ENCODE measurements at regions not wholly inside any gene's neighbourhood (a gene's known extent, or its start where the extent isn't known, plus 50 kb on each side); places are given as distances from the start of the nearest gene placed in this dataset.

DNA sequence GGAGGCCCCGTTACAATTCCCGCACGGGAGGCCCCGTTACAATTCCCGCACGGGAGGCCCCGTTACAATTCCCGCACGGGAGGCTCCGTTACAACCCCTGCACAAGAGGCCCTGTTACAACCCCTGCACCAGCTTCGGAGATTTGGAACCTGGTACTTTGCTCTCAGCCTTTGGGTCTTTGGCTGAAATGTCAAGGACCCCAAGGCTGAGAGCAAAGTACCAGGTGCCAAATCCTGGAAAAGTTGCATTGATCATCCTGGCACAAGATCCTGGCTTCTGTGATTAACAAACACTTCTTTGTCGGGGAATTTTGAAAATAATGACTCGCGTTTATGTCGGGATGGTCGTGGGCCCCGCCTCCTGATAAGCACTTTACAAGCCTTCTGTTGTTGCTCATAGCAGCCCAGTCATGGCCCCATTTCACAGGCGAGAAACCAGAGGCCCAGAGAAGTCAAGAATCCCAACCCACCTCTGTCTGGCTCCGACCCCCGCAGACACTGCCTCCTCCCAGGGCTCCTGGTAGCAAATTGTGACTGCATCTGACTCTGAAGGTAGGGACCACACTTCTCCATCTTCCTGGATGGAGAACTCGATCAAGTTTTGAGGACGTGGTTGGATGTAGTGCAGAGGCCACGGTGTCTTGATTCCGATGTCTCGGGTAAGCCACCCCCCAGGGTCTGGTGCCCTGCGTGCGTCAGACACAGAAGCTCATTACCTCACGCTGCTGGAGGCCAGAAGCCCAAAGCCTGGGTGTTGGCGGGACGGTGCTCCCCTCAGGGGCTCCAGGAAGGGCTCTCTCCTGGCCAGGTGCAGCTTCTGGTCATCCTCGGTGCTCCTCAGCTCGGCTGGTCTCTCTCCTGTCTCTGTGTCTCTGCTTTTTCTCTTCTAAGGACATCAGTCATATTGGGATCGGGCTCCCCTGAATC is 60.3 kb downstream of the ADRA2C start:
- Histone ChIP-seq H3K27ac (ENCODE audit: low read depth, low read length) (no peak overlapping the region), H3K36me3 (ENCODE audit: insufficient read depth, low read length) (no peaks in the 10 kb centered on the region)
- 79% methylated on average over 33 of the region's 33 CpGs for WGBS

DNA sequence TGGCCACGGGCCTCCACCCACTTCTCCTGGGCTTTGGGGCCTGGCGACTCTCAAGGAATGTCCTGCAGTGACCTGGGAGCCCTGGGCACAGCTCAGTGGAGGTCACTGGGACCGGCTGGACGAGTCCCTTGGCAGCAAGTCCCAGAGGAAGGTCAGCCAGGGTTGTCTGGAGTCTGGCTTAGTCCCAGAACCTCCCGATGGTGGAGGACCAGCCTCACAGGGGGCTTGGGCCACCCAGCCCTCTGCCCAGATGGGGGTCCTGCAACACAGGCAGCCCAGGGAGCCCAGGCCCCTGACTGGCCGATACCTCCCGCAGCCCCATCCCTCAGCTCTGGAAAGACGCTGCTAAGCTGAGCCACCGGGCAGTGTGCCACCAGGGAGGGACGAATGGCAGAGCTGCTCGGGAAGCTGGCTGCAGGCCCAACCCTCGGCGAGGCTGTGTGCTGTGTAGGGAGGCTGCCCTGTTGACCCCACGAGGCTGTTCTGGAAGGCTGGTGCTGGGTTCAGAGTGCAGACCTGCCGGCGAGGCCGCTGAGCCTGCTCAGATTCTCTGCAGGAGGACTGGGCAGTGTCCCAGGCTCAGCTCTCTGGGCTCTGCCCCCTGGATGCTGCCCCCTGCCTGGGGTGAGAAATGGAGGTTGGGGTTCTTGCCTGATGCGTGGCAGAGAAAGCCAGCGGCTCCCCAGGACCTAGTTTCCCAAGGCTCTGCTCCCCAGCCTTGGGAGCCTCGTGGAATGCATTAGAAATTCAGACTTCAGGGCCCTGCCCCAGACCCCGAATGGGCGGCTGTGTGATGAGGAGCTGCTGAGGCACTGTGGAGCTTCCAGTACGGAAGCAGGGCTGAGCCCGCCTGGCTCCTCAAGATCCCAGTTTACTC is 61.7 kb downstream of the ADRA2C start:
- Histone ChIP-seq H3K4me1 (ENCODE audit: insufficient read depth, low read length) (peaks cover 12% of the 10 kb centered on the region; the same call in 1 of the 2 replicates), H3K9me3 (ENCODE audit: insufficient read depth, low read depth, low read length) (no peaks in the 10 kb centered on the region), H3K27ac (ENCODE audit: low read depth, low read length) (no peak overlapping the region), H3K9ac (ENCODE audit: low read depth, low read length) (no peak overlapping the region), H3K36me3 (ENCODE audit: insufficient read depth, low read length) (no peaks in the 10 kb centered on the region), H3K4me3 (ENCODE audit: low read length) (no peak overlapping the region), H3K27me3 (ENCODE audit: insufficient read depth, low read length) (peaks cover 27% of the 10 kb centered on the region; the same call in 1 of the 2 replicates)
- 83% methylated on average over 24 of the region's 24 CpGs for WGBS

More for the DNA sequence above, 60.3 kb downstream of the ADRA2C start:
- Histone ChIP-seq H3K9ac (ENCODE audit: low read depth, low read length) (no peak overlapping the region), H3K27me3 (ENCODE audit: insufficient read depth, low read length) (peaks cover 27% of the 10 kb centered on the region; the same call in 1 of the 2 replicates), H3K4me3 (ENCODE audit: low read length) (no peak overlapping the region), H3K4me1 (ENCODE audit: insufficient read depth, low read length) (peaks cover 17% of the 10 kb centered on the region; the same call in 1 of the 2 replicates), H3K9me3 (ENCODE audit: insufficient read depth, low read depth, low read length) (no peaks in the 10 kb centered on the region)

DNA sequence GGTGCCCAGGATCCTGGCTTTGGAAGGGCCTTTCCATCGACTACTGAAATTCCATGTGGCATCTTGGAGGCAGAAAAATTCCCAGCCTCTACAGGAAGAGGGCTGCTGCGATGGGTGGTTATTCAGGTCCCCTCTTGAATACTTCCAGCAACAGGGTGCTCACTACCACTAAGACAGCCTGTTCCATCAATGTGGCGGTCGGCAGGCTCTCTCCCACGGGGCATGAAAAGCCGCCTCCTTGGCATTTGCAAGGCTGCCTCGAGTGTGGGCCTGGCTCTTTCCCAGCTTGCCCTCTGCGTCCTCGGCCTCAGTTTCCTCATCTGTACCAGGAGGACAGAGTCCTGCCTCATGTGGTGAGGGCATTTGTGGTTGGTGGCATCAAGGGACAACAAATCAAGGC is 62.4 kb downstream of the ADRA2C start:
- peaks cover 12% of the 10 kb centered on the region; the same call in 1 of the 2 replicates for H3K4me1 ChIP-seq (ENCODE audit: insufficient read depth, low read length)
- H3K27ac ChIP-seq (ENCODE audit: low read depth, low read length) = no peak overlapping the region
- H3K27me3 ChIP-seq (ENCODE audit: insufficient read depth, low read length) = peaks cover 28% of the 10 kb centered on the region; the same call in 1 of the 2 replicates
- H3K36me3 ChIP-seq (ENCODE audit: insufficient read depth, low read length) = no peaks in the 10 kb centered on the region
- H3K4me3 ChIP-seq (ENCODE audit: low read length) = no peak overlapping the region
- H3K9me3 ChIP-seq (ENCODE audit: insufficient read depth, low read depth, low read length) = no peaks in the 10 kb centered on the region
- WGBS = 94% methylated on average over 9 of the region's 9 CpGs
- no peak overlapping the region for H3K9ac ChIP-seq (ENCODE audit: low read depth, low read length)

DNA sequence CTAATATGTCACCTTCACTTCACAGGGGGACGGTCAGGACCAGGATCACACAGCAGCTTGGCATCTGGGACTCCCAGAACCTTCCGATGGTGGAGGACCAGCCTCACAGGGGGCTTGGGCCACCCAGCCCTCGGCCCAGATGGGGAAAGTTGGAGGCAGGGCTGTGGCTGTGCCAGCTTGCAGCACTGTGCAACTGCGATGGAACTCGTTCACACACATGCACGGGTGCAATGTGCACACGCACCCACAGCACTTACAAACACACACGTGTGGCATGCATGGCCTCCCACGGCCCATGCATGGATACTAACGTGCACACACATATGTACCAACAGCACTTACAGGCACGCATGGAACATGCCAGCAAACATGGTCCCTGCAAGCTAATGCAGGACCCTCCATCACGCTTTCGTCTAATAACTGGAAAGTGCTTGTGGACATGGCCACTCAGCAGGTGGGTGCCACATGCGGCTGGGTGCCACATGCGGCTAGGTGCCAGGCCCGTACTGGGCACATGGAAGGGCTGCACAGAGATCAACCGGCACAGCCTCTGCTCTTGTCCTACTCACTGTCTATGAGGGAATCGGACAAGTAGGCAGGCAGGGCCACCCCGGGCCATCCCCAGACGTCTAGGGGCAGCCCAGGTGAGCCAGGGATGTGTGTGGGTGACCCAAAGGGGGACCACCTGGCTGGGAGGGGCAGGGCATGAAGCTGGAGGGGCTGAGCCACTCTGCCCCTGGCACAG is 63.2 kb downstream of the ADRA2C start:
- Histone ChIP-seq H3K27me3 (ENCODE audit: insufficient read depth, low read length) (peaks cover 31% of the 10 kb centered on the region; the same call in 1 of the 2 replicates), H3K4me3 (ENCODE audit: low read length) (no peak overlapping the region), H3K9me3 (ENCODE audit: insufficient read depth, low read depth, low read length) (no peaks in the 10 kb centered on the region), H3K36me3 (ENCODE audit: insufficient read depth, low read length) (no peaks in the 10 kb centered on the region), H3K27ac (ENCODE audit: low read depth, low read length) (no peak overlapping the region), H3K9ac (ENCODE audit: low read depth, low read length) (no peak overlapping the region), H3K4me1 (ENCODE audit: insufficient read depth, low read length) (peaks cover 12% of the 10 kb centered on the region; the same call in 1 of the 2 replicates)
- WGBS = 89% methylated on average over 20 of the region's 20 CpGs

DNA sequence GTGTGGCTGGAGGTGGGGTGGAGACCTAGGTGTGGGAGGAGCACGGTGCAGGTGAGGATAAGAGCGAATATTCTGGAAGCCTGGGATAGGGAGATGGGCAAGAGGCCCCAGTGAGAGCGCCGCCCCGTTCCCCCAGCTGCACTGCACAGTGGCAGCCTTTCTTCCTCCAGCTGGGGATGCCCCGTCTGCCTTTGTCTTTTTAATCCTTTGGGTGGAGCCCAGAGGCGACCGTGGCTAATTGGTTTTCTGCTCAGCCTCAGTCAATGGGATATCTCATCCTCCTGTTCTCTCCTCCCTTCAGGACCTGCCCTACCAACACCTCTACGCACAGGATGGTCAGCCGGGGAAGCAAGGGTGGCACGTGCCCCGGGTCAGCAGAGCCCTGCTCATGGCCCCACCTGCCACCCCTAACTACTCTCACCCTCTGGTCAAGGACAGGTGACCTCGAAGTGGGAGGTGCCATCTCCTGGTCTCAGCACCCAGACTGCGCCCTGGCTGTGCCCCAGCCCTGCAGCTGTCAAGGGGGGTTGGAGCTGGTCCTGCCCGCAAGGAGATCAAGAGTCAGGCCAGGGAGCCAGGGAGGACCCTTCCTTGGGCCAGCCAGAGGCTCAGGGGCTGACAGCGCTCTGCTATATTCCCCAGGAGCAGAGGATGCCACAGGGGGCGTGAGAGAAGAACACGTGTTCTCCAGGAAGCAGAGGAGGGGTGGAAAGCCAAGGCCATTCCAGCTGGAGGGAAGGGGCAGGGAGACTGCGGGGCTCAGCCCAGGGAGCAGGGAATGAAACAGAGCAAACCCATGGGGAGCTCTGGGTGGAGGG is 64.0 kb downstream of the ADRA2C start:
- no peak overlapping the region for H3K9ac ChIP-seq (ENCODE audit: low read depth, low read length)
- peaks cover 12% of the 10 kb centered on the region; the same call in 1 of the 2 replicates for H3K4me1 ChIP-seq (ENCODE audit: insufficient read depth, low read length)
- no peak overlapping the region for H3K4me3 ChIP-seq (ENCODE audit: low read length)
- no peaks in the 10 kb centered on the region for H3K9me3 ChIP-seq (ENCODE audit: insufficient read depth, low read depth, low read length)
- 45% methylated on average over 19 of the region's 19 CpGs for WGBS
- no peak overlapping the region for H3K27ac ChIP-seq (ENCODE audit: low read depth, low read length)
- H3K27me3 ChIP-seq (ENCODE audit: insufficient read depth, low read length) = peaks cover 36% of the 10 kb centered on the region; the same call in 1 of the 2 replicates
- H3K36me3 ChIP-seq (ENCODE audit: insufficient read depth, low read length) = no peaks in the 10 kb centered on the region

DNA sequence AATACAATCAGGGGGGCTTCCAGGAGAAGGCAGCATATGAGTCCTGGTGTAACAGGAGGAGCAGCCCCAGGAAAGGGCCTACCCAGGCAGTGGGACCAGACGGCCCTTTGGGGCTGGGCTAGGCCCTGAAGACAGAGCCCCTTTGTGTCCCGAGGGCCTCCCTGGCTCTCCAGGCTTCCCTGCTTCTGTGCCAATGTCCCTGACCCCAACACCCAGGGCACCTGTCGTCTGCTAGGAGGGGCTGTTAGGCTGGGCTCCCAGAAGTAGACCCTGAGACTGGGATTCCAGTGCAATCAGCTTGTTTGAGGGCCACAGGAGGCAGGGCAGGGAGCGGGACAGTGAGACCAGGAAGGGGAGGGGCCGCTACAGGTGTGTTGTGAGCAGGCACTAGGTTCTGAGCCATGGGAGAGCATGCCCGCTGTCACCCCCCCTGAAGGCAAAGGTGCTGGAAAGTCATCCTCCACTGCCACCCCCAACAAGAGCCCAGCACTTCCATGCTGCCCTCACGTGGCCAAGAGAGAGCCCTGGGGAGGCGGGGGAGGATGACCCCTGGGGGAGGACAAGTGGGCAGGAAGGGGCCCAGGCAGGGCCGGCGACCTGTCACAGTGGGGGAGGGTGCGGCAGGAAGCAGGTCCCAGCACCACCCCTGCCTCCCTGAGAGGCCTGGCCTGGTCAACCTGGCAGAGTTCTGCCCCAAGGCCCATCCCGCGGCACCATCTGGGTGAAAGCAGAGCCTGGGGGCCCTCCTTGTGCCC is 64.8 kb downstream of the ADRA2C start:
- Histone ChIP-seq H3K9me3 (ENCODE audit: insufficient read depth, low read depth, low read length) (no peaks in the 10 kb centered on the region), H3K36me3 (ENCODE audit: insufficient read depth, low read length) (no peaks in the 10 kb centered on the region), H3K9ac (ENCODE audit: low read depth, low read length) (no peak overlapping the region), H3K27me3 (ENCODE audit: insufficient read depth, low read length) (peaks cover 43% of the 10 kb centered on the region), H3K4me1 (ENCODE audit: insufficient read depth, low read length) (peaks cover 17% of the 10 kb centered on the region), H3K27ac (ENCODE audit: low read depth, low read length) (no peak overlapping the region), H3K4me3 (ENCODE audit: low read length) (no peak overlapping the region)
- WGBS = 70% methylated on average over 13 of the region's 13 CpGs

DNA sequence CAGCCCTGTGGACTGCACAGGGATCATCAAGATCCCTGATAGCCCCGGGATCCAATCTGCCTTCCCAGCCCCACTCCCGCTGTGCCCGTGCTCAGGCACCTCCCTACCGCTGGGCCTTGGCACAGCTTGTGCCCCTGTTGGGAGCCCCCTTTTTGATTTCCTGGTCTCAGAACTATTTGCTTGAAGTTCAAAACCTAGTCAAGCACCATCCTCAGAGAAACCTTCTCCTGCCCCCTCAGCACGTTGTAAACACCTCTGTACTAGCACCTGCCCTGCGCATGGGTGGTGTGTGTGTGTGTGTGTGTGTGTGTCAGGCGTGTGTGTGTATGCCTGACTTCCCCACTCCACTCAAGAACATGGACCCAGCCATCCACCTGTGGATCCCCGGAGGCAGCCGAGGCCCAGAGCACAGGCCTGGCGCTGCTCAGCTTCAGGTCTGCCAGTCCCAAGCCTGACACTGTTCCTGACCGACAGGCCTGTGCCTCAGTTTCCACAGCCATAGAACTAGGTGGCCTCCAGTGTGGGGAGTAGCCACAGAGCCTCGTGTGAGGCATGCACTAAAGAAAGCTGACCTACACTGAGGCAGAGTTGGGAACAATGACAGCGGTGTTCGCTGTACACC is 65.5 kb downstream of the ADRA2C start:
- Histone ChIP-seq H3K27ac (ENCODE audit: low read depth, low read length) (no peak overlapping the region), H3K36me3 (ENCODE audit: insufficient read depth, low read length) (no peaks in the 10 kb centered on the region), H3K9ac (ENCODE audit: low read depth, low read length) (no peak overlapping the region), H3K9me3 (ENCODE audit: insufficient read depth, low read depth, low read length) (no peaks in the 10 kb centered on the region), H3K27me3 (ENCODE audit: insufficient read depth, low read length) (peaks cover 47% of the 10 kb centered on the region), H3K4me3 (ENCODE audit: low read length) (no peak overlapping the region), H3K4me1 (ENCODE audit: insufficient read depth, low read length) (peaks cover 22% of the 10 kb centered on the region)
- WGBS = 90% methylated on average over 11 of the region's 14 CpGs

DNA sequence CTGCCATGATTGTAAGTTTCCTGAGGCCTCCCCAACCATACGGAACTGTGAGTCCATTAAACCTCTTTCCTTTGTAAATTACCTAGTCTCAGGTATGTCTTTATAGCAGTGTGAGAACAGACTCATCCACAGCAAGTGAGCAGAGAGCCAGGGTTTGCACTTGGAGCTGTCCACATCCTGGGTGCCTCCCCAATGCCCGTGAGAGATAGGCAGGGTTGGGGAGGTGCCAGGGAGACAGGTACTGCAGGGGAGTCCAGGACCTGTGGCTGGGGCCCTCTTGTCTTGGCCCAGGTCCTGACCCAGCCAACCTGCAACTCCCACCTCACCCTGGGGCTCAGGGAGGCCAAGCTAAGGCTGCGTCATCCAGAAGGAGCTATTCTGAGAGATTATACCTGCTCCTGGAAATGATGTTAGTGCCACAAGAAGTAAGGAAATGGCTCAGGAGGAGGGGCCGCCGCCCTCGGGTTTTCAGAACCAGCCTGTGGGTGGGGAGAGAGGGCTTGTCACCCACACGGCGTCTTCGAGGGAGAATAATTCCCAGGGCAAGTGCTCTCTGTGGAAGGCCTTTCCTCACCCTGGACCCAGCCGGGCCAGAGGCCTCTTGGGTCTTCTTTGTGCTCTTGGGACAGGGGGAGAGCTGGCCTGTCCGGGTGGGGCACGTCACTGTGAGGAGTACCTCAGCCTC is 66.5 kb downstream of the ADRA2C start:
- peaks cover 47% of the 10 kb centered on the region for H3K27me3 ChIP-seq (ENCODE audit: insufficient read depth, low read length)
- H3K4me3 ChIP-seq (ENCODE audit: low read length) = no peak overlapping the region
- no peak overlapping the region for H3K27ac ChIP-seq (ENCODE audit: low read depth, low read length)
- no peaks in the 10 kb centered on the region for H3K9me3 ChIP-seq (ENCODE audit: insufficient read depth, low read depth, low read length)
- peaks cover 22% of the 10 kb centered on the region for H3K4me1 ChIP-seq (ENCODE audit: insufficient read depth, low read length)
- WGBS = 94% methylated on average over 12 of the region's 12 CpGs
- no peaks in the 10 kb centered on the region for H3K36me3 ChIP-seq (ENCODE audit: insufficient read depth, low read length)
- H3K9ac ChIP-seq (ENCODE audit: low read depth, low read length) = no peak overlapping the region

Data from HUES64 (cell line).